ENCODE measurements at regions not wholly inside any gene's neighbourhood (a gene's known extent, or its start where the extent isn't known, plus 50 kb on each side); places are given as distances from the start of the nearest gene placed in this dataset.

DNA sequence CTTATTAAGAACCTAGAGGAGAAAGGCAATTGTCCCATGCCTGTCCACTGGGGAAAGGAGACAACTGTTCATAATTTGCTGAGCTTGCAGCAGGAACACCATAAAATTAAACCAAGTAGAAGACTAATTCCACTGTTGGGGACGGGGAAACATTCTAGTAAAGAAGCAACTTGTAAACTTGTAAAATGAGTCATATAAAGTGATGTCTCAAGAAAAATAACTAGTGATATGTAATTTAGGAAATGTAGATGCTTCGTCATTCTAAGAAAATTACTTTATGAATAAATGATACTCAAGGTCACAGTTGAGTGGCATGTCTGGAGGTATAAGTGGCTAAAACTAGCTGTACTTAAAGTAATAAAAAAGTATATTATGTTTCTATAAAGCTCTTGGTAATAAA, 121.2 kb upstream of the MID1 start:
- TF ChIP-seq, protein P1, sequence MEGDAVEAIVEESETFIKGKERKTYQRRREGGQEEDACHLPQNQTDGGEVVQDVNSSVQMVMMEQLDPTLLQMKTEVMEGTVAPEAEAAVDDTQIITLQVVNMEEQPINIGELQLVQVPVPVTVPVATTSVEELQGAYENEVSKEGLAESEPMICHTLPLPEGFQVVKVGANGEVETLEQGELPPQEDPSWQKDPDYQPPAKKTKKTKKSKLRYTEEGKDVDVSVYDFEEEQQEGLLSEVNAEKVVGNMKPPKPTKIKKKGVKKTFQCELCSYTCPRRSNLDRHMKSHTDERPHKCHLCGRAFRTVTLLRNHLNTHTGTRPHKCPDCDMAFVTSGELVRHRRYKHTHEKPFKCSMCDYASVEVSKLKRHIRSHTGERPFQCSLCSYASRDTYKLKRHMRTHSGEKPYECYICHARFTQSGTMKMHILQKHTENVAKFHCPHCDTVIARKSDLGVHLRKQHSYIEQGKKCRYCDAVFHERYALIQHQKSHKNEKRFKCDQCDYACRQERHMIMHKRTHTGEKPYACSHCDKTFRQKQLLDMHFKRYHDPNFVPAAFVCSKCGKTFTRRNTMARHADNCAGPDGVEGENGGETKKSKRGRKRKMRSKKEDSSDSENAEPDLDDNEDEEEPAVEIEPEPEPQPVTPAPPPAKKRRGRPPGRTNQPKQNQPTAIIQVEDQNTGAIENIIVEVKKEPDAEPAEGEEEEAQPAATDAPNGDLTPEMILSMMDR (IDR thresholded peaks at IDR 0.05): no peak
- TF ChIP-seq POLR2A (IDR thresholded peaks at IDR 0.05) (no peak), EP300 (IDR thresholded peaks at IDR 0.05) (no peak)
